Endothelial cell of umbilical vein (primary cell): ENCODE measurements at regions not wholly inside any gene's neighbourhood (a gene's known extent, or its start where the extent isn't known, plus 50 kb on each side); places are given as distances from the start of the nearest gene placed in this dataset.
"Not testable (repeated sequence)": the region's sequence is repeated elsewhere in the genome, so short reads cannot be mapped to it uniquely, and the experiment has no call there.

ENCODE experiments used
- BruUV-seq: library from RNA; stranded (reverse); fragments of 400-500 nt; replicated peaks from 2 replicates; lab custom pipeline; 2021; lab: Mats Ljungman, UMichigan
- CTCF ChIA-PET: fragments of 300-600, 350-600 bp; sonication (Branson Sonifier 250); formaldehyde crosslinking; loops from one replicate; lab custom pipeline; 2021; ENCODE audit warnings: antibody characterized with exemption, inconsistent platforms; lab: Charles Lee
- POLR2A ChIA-PET: fragments of 300-600, 350-600 bp; sonication (Branson Sonifier 250); formaldehyde crosslinking; loops from one replicate; lab custom pipeline; 2021; ENCODE audit warnings: antibody characterized with exemption, inconsistent platforms; lab: Charles Lee
- DNase-seq: peaks from one replicate; pipeline ENCODE4 v3.0.0-alpha.2; 2011; ENCODE audit warnings: low read depth, low spot score
- FAIRE-seq: peaks from 2 replicates; lab custom pipeline; 2011; peaks lifted over from hg19 to GRCh38; lab: Jason Lieb, UNC
- H2AFZ ChIP-seq: 2 replicates; pipeline ENCODE4 v1.6.0; 2012; ENCODE audit warnings: low read depth, low read length, control low read depth, inconsistent platforms
- H3K27ac ChIP-seq: 2 replicates; pipeline ENCODE4 v1.5.1; 2011; ENCODE audit warnings: low read depth, mild to moderate bottlenecking, control low read depth, low read length, moderate library complexity; ENCODE audit not compliant: insufficient read depth
- H3K27me3 ChIP-seq, 2 experiments: 2 replicates each; pipeline versions ENCODE4 v1.6.0 to v1.6.1; 2011; ENCODE audit warnings: low read length in 2 of 2, mixed read lengths in 1 of 2; ENCODE audit not compliant: control insufficient read depth in 2 of 2, insufficient read depth in 2 of 2
- H3K36me3 ChIP-seq, 2 experiments: 2 replicates in 1 of 2; 3 replicates in 1 of 2; pipeline ENCODE4 v1.5.1; 2011; ENCODE audit warnings: low read length in 2 of 2, mild to moderate bottlenecking in 1 of 2, moderate library complexity in 1 of 2; ENCODE audit not compliant: control insufficient read depth in 2 of 2, insufficient read depth in 2 of 2; ENCODE audit errors: extremely low read depth in 1 of 2
- H3K4me1 ChIP-seq: 3 replicates; pipeline ENCODE4 v1.5.1; 2011; ENCODE audit warnings: mild to moderate bottlenecking, low read length; ENCODE audit not compliant: control insufficient read depth, insufficient read depth; ENCODE audit errors: extremely low read depth
- H3K4me2 ChIP-seq: 2 replicates; pipeline ENCODE4 v1.6.1; 2011; ENCODE audit warnings: low read length, control low read depth, mixed read lengths; ENCODE audit not compliant: insufficient read depth
- H3K4me3 ChIP-seq, 3 experiments: fragments of 200-600 bp in 1 of 3; sonication (generic), shearing (Covaris generic) in 1 of 3; replicated peaks in 1 of 3; 2 replicates each; pipeline ENCODE4 v1.5.1; 2011 to 2016; ENCODE audit warnings: control low read depth in 3 of 3, low read length in 3 of 3, mild to moderate bottlenecking in 2 of 3, inconsistent platforms in 1 of 3, low read depth in 1 of 3, moderate library complexity in 1 of 3; ENCODE audit not compliant: insufficient read depth in 1 of 3
- H3K79me2 ChIP-seq: 2 replicates; pipeline ENCODE4 v1.6.0; 2012; ENCODE audit warnings: low read length, inconsistent platforms; ENCODE audit not compliant: control insufficient read depth, insufficient read depth
- H3K9ac ChIP-seq: replicated peaks from 2 replicates; pipeline ENCODE3; 2011; ENCODE audit warnings: low read length, control low read depth; ENCODE audit not compliant: insufficient read depth; ENCODE audit errors: extremely low read depth
- H3K9me1 ChIP-seq: replicated peaks from 3 replicates; pipeline ENCODE4 v1.6.0; 2011; ENCODE audit warnings: mild to moderate bottlenecking, low read length; ENCODE audit not compliant: control insufficient read depth, insufficient read depth; ENCODE audit errors: extremely low read depth
- H3K9me3 ChIP-seq: replicated peaks from 2 replicates; pipeline ENCODE4 v1.5.1; 2012; ENCODE audit warnings: low read length, inconsistent platforms; ENCODE audit not compliant: control insufficient read depth, insufficient read depth
- H4K20me1 ChIP-seq: replicated peaks from 2 replicates; pipeline ENCODE3; 2011; ENCODE audit warnings: mild to moderate bottlenecking, low read length; ENCODE audit not compliant: control insufficient read depth, insufficient read depth; ENCODE audit errors: extremely low read depth
- CTCF ChIP-seq, 2 donors: IDR thresholded peaks; 1 replicate in 1 of 2; 2 replicates in 1 of 2; pipeline ENCODE4 v1.5.1; 2011; ENCODE audit warnings: low read length in 2 of 2, mild to moderate bottlenecking in 2 of 2, moderate library complexity in 2 of 2, control low read depth in 1 of 2, inconsistent platforms in 1 of 2, low read depth in 1 of 2; ENCODE audit not compliant: insufficient read depth in 1 of 2; ENCODE audit errors: extremely low read depth in 1 of 2
- EZH2 ChIP-seq: IDR thresholded peaks from 2 replicates; pipeline ENCODE4 v1.6.1; 2012; ENCODE audit warnings: borderline replicate concordance, low read depth, mild to moderate bottlenecking, moderate library complexity, low read length, inconsistent platforms; ENCODE audit not compliant: severe bottlenecking
- FOS ChIP-seq: IDR thresholded peaks from 2 replicates; pipeline ENCODE4 v1.6.1; 2011; ENCODE audit warnings: mild to moderate bottlenecking, low read length, moderate library complexity, borderline replicate concordance; ENCODE audit not compliant: insufficient read depth
- GATA2 ChIP-seq: IDR thresholded peaks from 2 replicates; pipeline ENCODE4 v1.7.0; 2011; ENCODE audit warnings: low read depth, mild to moderate bottlenecking, moderate library complexity, mixed read lengths, low read length; ENCODE audit not compliant: insufficient read length, insufficient read depth
- JUN ChIP-seq: IDR thresholded peaks from 2 replicates; pipeline ENCODE4 v1.6.1; 2011; ENCODE audit warnings: borderline replicate concordance, low read depth; ENCODE audit not compliant: insufficient read length, insufficient read depth
- MAX ChIP-seq: IDR thresholded peaks from 2 replicates; pipeline ENCODE4 v1.6.1; 2011; ENCODE audit not compliant: insufficient read depth, insufficient read length
- MYC ChIP-seq: IDR thresholded peaks from one replicate; pipeline ENCODE4 v1.6.1; 2011; ENCODE audit warnings: mild to moderate bottlenecking, low read depth, low read length
- POLR2A ChIP-seq: IDR thresholded peaks from 2 replicates; pipeline ENCODE4 v1.6.1; 2012; ENCODE audit warnings: low read depth, mild to moderate bottlenecking, control low read depth, low read length
- POLR2AphosphoS5 ChIP-seq: IDR thresholded peaks from 2 replicates; pipeline ENCODE4 v1.6.1; 2012; ENCODE audit warnings: low read depth, mild to moderate bottlenecking, control low read depth, low read length, moderate library complexity; ENCODE audit not compliant: insufficient read depth
- dilution Hi-C: fragments of 300-500 bp; cut with MboI; formaldehyde crosslinking; loops from one replicate; pipeline ENCODE4 v1.15.0; 2019; ENCODE audit warnings: low sequenced_read_pairs; ENCODE audit not compliant: extremely low pct_ligation_motif_present
- intact Hi-C: fragments of 100-400 bp; cut with micrococcal nuclease; formaldehyde crosslinking; loops from one replicate; pipeline ENCODE4 v1.10.0; 2022

- Histone ChIP-seq H3K9me1 (no peaks in the 10 kb centered on the region), H3K4me3 (no peak overlapping the region), H3K9me3 (no peaks in the 10 kb centered on the region), H3K27me3 (no peaks in the 10 kb centered on the region), H3K79me2 (no peaks in the 10 kb centered on the region), H3K4me2 (no peak overlapping the region), H3K27ac (no peak overlapping the region), H4K20me1 (no peaks in the 10 kb centered on the region), H2AFZ (no peak overlapping the region), H3K4me1 (no peaks in the 10 kb centered on the region), H3K36me3 (no peaks in the 10 kb centered on the region), H3K9ac (no peak overlapping the region)
- no TSS peak for BruUV-seq
- FAIRE-seq (no peak), DNase-seq (no peak)
- ChIA-PET POLR2A (no interaction called here), CTCF (no interaction called here)
- dilution Hi-C loops, result no loop called here
- intact Hi-C loops, result no loop called here
- TF ChIP-seq FOS, result no peak
- TF ChIP-seq MYC, result no peak
- no peak for TF ChIP-seq POLR2AphosphoS5
- TF ChIP-seq EZH2, result no peak
- TF ChIP-seq JUN, result no peak
- TF ChIP-seq GATA2, result no peak
- no peak for TF ChIP-seq POLR2A
- no peak for TF ChIP-seq CTCF (IDR thresholded peaks at IDR 0.05; ENCODE audit: extremely low read depth in 1 of 2, insufficient read depth in 1 of 2, low read depth in 1 of 2, low read length in 2 of 2)
- TF ChIP-seq MAX, result no peak
Observed at GRCh38 chr3:150341891-150342290, 66.2 kb upstream of the TSC22D2 start.

- peaks cover 10% of the 10 kb centered on the region for H3K4me1 ChIP-seq
- H3K4me2 ChIP-seq, H3K9me3 ChIP-seq, intact Hi-C loops, FAIRE-seq, DNase-seq, POLR2A ChIA-PET, H4K20me1 ChIP-seq, H3K9ac ChIP-seq, H3K27ac ChIP-seq, H2AFZ ChIP-seq, CTCF ChIA-PET, BruUV-seq, H3K36me3 ChIP-seq, H3K4me3 ChIP-seq, H3K9me1 ChIP-seq, H3K79me2 ChIP-seq, dilution Hi-C loops, H3K27me3 ChIP-seq: not testable (repeated sequence)
Observed at GRCh38 chr3:150336363-150336762, 71.7 kb upstream of the TSC22D2 start.
